ENCODE measurements at regions not wholly inside any gene's neighbourhood (a gene's known extent, or its start where the extent isn't known, plus 50 kb on each side); places are given as distances from the start of the nearest gene placed in this dataset.
"Not testable (repeated sequence)": the region's sequence is repeated elsewhere in the genome, so short reads cannot be mapped to it uniquely, and the experiment has no call there.

GRCh38 chr13:80707000-80707983 lies 366.4 kb upstream of the SPRY2 start:
- DNase-seq (no peak), FAIRE-seq (no peak)
- Histone ChIP-seq H3K36me3 (ENCODE audit: control insufficient read depth in 3 of 3, insufficient read depth in 2 of 3, low read depth in 1 of 3, low read length in 3 of 3) (no peaks in the 10 kb centered on the region), H3K9me3 (ENCODE audit: control insufficient read depth in 2 of 2, insufficient read depth in 1 of 2, low read depth in 1 of 2, low read length in 1 of 2) (peaks cover 1 to 43% of the 10 kb centered on the region in 2 donors), H3K4me1 (ENCODE audit: control insufficient read depth in 3 of 3, insufficient read depth in 2 of 3, low read depth in 1 of 3, low read length in 2 of 3) (no peaks in the 10 kb centered on the region), H3K27me3 (ENCODE audit: control insufficient read depth in 3 of 3, insufficient read depth in 3 of 3, low read length in 3 of 3) (no peaks in the 10 kb centered on the region), H3K4me3 (ENCODE audit: low read depth in 1 of 3, low read length in 3 of 3) (no peak overlapping the region), H3K27ac (ENCODE audit: low read depth in 1 of 3, low read length in 2 of 3) (no peak overlapping the region)
- WGBS, 3 donors = 91 to 95% (median 92%) methylated on average over 26 to 34 of the region's 34 CpGs

GRCh38 chr13:80706164-80706471 lies 365.2 kb upstream of the SPRY2 start:
- Histone ChIP-seq H3K27ac (ENCODE audit: low read depth in 1 of 3, low read length in 2 of 3) (no peak overlapping the region), H3K9me3 (ENCODE audit: control insufficient read depth in 2 of 2, insufficient read depth in 1 of 2, low read depth in 1 of 2, low read length in 1 of 2) (peaks cover 1 to 43% of the 10 kb centered on the region in 2 donors), H3K4me3 (ENCODE audit: low read depth in 1 of 3, low read length in 3 of 3) (no peak overlapping the region), H3K27me3 (ENCODE audit: control insufficient read depth in 3 of 3, insufficient read depth in 3 of 3, low read length in 3 of 3) (no peaks in the 10 kb centered on the region), H3K4me1 (ENCODE audit: control insufficient read depth in 3 of 3, insufficient read depth in 2 of 3, low read depth in 1 of 3, low read length in 2 of 3) (no peaks in the 10 kb centered on the region), H3K36me3 (ENCODE audit: control insufficient read depth in 3 of 3, insufficient read depth in 2 of 3, low read depth in 1 of 3, low read length in 3 of 3) (no peaks in the 10 kb centered on the region)
- 81 to 100% (median 96%) methylated on average over 4 to 10 of the region's 10 CpGs for whole genome bisulfite sequencing, 3 donors
- FAIRE-seq (no peak), DNase-seq (no peak)

- WGBS, 3 donors = 94 to 97% (median 94%) methylated on average over 20 to 27 of the region's 30 CpGs
- H3K4me3 ChIP-seq (ENCODE audit: low read depth in 1 of 3, low read length in 3 of 3) = no peak overlapping the region
- peaks cover 1 to 43% of the 10 kb centered on the region in 2 donors for H3K9me3 ChIP-seq (ENCODE audit: control insufficient read depth in 2 of 2, insufficient read depth in 1 of 2, low read depth in 1 of 2, low read length in 1 of 2)
- H3K27me3 ChIP-seq (ENCODE audit: control insufficient read depth in 3 of 3, insufficient read depth in 3 of 3, low read length in 3 of 3) = no peaks in the 10 kb centered on the region
- no peak for FAIRE-seq
- no peaks in the 10 kb centered on the region for H3K36me3 ChIP-seq (ENCODE audit: control insufficient read depth in 3 of 3, insufficient read depth in 2 of 3, low read depth in 1 of 3, low read length in 3 of 3)
- DNase-seq = no peak
- H3K4me1 ChIP-seq (ENCODE audit: control insufficient read depth in 3 of 3, insufficient read depth in 2 of 3, low read depth in 1 of 3, low read length in 2 of 3) = no peaks in the 10 kb centered on the region
- H3K27ac ChIP-seq (ENCODE audit: low read depth in 1 of 3, low read length in 2 of 3) = no peak overlapping the region
These were observed 364.6 kb upstream of the SPRY2 start for GRCh38 chr13:80705371-80706163.

GRCh38 chr13:80704369-80704768 lies 363.4 kb upstream of the SPRY2 start:
- peaks cover 1 to 43% of the 10 kb centered on the region in 2 donors for H3K9me3 ChIP-seq (ENCODE audit: control insufficient read depth in 2 of 2, insufficient read depth in 1 of 2, low read depth in 1 of 2, low read length in 1 of 2)
- no peak overlapping the region for H3K4me3 ChIP-seq (ENCODE audit: low read depth in 1 of 3, low read length in 3 of 3)
- no peaks in the 10 kb centered on the region for H3K27me3 ChIP-seq (ENCODE audit: control insufficient read depth in 3 of 3, insufficient read depth in 3 of 3, low read length in 3 of 3)
- WGBS, 3 donors = 96 to 99% (median 98%) methylated on average over 15 to 20 of the region's 20 CpGs
- H3K36me3 ChIP-seq (ENCODE audit: control insufficient read depth in 3 of 3, insufficient read depth in 2 of 3, low read depth in 1 of 3, low read length in 3 of 3) = no peaks in the 10 kb centered on the region
- no peaks in the 10 kb centered on the region for H3K4me1 ChIP-seq (ENCODE audit: control insufficient read depth in 3 of 3, insufficient read depth in 2 of 3, low read depth in 1 of 3, low read length in 2 of 3)
- no peak for DNase-seq
- H3K27ac ChIP-seq (ENCODE audit: low read depth in 1 of 3, low read length in 2 of 3) = no peak overlapping the region
- no peak for FAIRE-seq

- 88% methylated on average over 1 of the region's 1 CpG for whole genome bisulfite sequencing, 3 donors
- H3K9me3 ChIP-seq (ENCODE audit: control insufficient read depth in 2 of 2, insufficient read depth in 1 of 2, low read depth in 1 of 2, low read length in 1 of 2) = no peaks in the 10 kb centered on the region
- H3K4me1 ChIP-seq (ENCODE audit: control insufficient read depth in 3 of 3, insufficient read depth in 2 of 3, low read depth in 1 of 3, low read length in 2 of 3) = no peaks in the 10 kb centered on the region
- no peak for FAIRE-seq
- no peak overlapping the region for H3K4me3 ChIP-seq (ENCODE audit: low read depth in 1 of 3, low read length in 3 of 3)
- no peak for DNase-seq
- H3K27me3 ChIP-seq (ENCODE audit: control insufficient read depth in 3 of 3, insufficient read depth in 3 of 3, low read length in 3 of 3) = no peaks in the 10 kb centered on the region
- no peak overlapping the region for H3K27ac ChIP-seq (ENCODE audit: low read depth in 1 of 3, low read length in 2 of 3)
- no peaks in the 10 kb centered on the region for H3K36me3 ChIP-seq (ENCODE audit: control insufficient read depth in 3 of 3, insufficient read depth in 2 of 3, low read depth in 1 of 3, low read length in 3 of 3)
These were observed 354.9 kb upstream of the SPRY2 start for GRCh38 chr13:80695841-80696240.

- H3K4me1 ChIP-seq (ENCODE audit: control insufficient read depth in 3 of 3, insufficient read depth in 2 of 3, low read depth in 1 of 3, low read length in 2 of 3); H3K4me3 ChIP-seq (ENCODE audit: low read depth in 1 of 3, low read length in 3 of 3); H3K36me3 ChIP-seq (ENCODE audit: control insufficient read depth in 3 of 3, insufficient read depth in 2 of 3, low read depth in 1 of 3, low read length in 3 of 3); FAIRE-seq; H3K27ac ChIP-seq (ENCODE audit: low read depth in 1 of 3, low read length in 2 of 3); H3K27me3 ChIP-seq (ENCODE audit: control insufficient read depth in 3 of 3, insufficient read depth in 3 of 3, low read length in 3 of 3); DNase-seq: not testable (repeated sequence)
- peaks cover 0 to 17% of the 10 kb centered on the region in 2 donors for H3K9me3 ChIP-seq (ENCODE audit: control insufficient read depth in 2 of 2, insufficient read depth in 1 of 2, low read depth in 1 of 2, low read length in 1 of 2)
- 79 to 91% (median 83%) methylated on average over 2 of the region's 2 CpGs for WGBS, 3 donors
These were observed 350.9 kb upstream of the SPRY2 start for GRCh38 chr13:80691814-80692213.

GRCh38 chr13:80690208-80690607 lies 349.3 kb upstream of the SPRY2 start:
- Histone ChIP-seq H3K27ac (ENCODE audit: low read depth in 1 of 3, low read length in 2 of 3) (no peak overlapping the region), H3K9me3 (ENCODE audit: control insufficient read depth in 2 of 2, insufficient read depth in 1 of 2, low read depth in 1 of 2, low read length in 1 of 2) (peaks cover 0 to 17% of the 10 kb centered on the region in 2 donors), H3K4me1 (ENCODE audit: control insufficient read depth in 3 of 3, insufficient read depth in 2 of 3, low read depth in 1 of 3, low read length in 2 of 3) (no peaks in the 10 kb centered on the region), H3K4me3 (ENCODE audit: low read depth in 1 of 3, low read length in 3 of 3) (no peak overlapping the region), H3K36me3 (ENCODE audit: control insufficient read depth in 3 of 3, insufficient read depth in 2 of 3, low read depth in 1 of 3, low read length in 3 of 3) (no peaks in the 10 kb centered on the region), H3K27me3 (ENCODE audit: control insufficient read depth in 3 of 3, insufficient read depth in 3 of 3, low read length in 3 of 3) (no peaks in the 10 kb centered on the region)
- no peak for DNase-seq
- 84 to 89% (median 85%) methylated on average over 3 of the region's 3 CpGs for WGBS, 3 donors
- no peak for FAIRE-seq

GRCh38 chr13:80688593-80688992 lies 347.7 kb upstream of the SPRY2 start:
- peaks cover 0 to 17% of the 10 kb centered on the region in 2 donors for H3K9me3 ChIP-seq (ENCODE audit: control insufficient read depth in 2 of 2, insufficient read depth in 1 of 2, low read depth in 1 of 2, low read length in 1 of 2)
- H3K36me3 ChIP-seq (ENCODE audit: control insufficient read depth in 3 of 3, insufficient read depth in 2 of 3, low read depth in 1 of 3, low read length in 3 of 3) = no peaks in the 10 kb centered on the region
- no peaks in the 10 kb centered on the region for H3K27me3 ChIP-seq (ENCODE audit: control insufficient read depth in 3 of 3, insufficient read depth in 3 of 3, low read length in 3 of 3)
- DNase-seq = no peak
- no peak overlapping the region for H3K27ac ChIP-seq (ENCODE audit: low read depth in 1 of 3, low read length in 2 of 3)
- no peak overlapping the region for H3K4me3 ChIP-seq (ENCODE audit: low read depth in 1 of 3, low read length in 3 of 3)
- no peaks in the 10 kb centered on the region for H3K4me1 ChIP-seq (ENCODE audit: control insufficient read depth in 3 of 3, insufficient read depth in 2 of 3, low read depth in 1 of 3, low read length in 2 of 3)
- no peak for FAIRE-seq

Measured in small intestine (tissue), 7 donors.